GM12865 (cell line): ENCODE measurements at regions not wholly inside any gene's neighbourhood (a gene's known extent, or its start where the extent isn't known, plus 50 kb on each side); places are given as distances from the start of the nearest gene placed in this dataset.

ENCODE experiments used
- DNase-seq: peaks from one replicate; pipeline ENCODE4 v3.0.0; 2010; ENCODE audit warnings: low read depth
- H3K4me3 ChIP-seq: 2 replicates; pipeline ENCODE4 v1.5.1; 2011; ENCODE audit warnings: mild to moderate bottlenecking, low read depth, low read length, control low read depth
- TF ChIP-seq, protein P1 (sequence below): IDR thresholded peaks from 2 replicates; pipeline ENCODE4 v1.5.1; 2011; ENCODE audit warnings: low read length, control low read depth, low read depth, inconsistent platforms; ENCODE audit not compliant: insufficient read depth; ENCODE audit errors: missing control alignments

DNA sequence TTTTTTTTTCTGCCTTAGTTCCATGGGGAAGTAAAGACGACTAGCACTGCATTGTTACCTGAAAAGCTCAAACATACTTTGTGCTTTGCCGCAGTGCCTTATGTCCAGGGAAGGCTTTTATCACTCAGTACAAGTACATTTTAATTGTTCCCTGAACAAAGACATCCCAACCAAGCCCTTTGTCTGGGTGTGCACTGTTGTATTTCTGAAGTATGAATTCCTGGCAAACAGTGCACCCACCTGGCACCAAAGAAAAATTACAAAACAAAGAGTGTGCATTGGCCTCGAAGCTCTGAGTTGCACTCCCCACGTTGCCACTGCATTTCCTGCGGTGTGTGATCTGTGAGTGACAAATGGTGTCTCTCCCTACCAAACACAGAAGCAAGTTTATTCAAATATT is 858.5 kb upstream of the PIK3C3 start:
- TF ChIP-seq, protein P1, sequence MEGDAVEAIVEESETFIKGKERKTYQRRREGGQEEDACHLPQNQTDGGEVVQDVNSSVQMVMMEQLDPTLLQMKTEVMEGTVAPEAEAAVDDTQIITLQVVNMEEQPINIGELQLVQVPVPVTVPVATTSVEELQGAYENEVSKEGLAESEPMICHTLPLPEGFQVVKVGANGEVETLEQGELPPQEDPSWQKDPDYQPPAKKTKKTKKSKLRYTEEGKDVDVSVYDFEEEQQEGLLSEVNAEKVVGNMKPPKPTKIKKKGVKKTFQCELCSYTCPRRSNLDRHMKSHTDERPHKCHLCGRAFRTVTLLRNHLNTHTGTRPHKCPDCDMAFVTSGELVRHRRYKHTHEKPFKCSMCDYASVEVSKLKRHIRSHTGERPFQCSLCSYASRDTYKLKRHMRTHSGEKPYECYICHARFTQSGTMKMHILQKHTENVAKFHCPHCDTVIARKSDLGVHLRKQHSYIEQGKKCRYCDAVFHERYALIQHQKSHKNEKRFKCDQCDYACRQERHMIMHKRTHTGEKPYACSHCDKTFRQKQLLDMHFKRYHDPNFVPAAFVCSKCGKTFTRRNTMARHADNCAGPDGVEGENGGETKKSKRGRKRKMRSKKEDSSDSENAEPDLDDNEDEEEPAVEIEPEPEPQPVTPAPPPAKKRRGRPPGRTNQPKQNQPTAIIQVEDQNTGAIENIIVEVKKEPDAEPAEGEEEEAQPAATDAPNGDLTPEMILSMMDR, result no peak
- DNase-seq, result no peak
- H3K4me3 ChIP-seq, result no peak overlapping the region

DNA sequence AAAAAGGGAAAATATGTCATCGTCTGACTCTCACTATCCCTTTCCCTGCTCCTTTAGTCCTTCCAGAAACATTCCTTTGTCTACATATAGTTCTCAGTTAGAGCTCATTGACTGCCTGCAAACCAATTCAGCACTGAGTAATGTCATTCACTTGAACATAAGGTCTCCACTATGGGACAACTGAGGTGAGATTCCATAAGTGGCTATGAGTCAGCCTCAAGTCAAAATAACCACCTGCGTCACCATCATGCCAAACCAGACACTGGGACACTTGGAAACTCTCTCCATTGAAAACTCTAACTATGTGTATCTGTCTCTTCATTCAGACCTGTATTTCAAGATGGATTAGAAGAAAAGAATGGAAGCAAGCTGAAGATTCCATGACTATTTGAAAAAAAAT is 878.0 kb upstream of the PIK3C3 start:
- DNase-seq, result no peak
- TF ChIP-seq, protein P1, result no peak
- no peak overlapping the region for H3K4me3 ChIP-seq

DNA sequence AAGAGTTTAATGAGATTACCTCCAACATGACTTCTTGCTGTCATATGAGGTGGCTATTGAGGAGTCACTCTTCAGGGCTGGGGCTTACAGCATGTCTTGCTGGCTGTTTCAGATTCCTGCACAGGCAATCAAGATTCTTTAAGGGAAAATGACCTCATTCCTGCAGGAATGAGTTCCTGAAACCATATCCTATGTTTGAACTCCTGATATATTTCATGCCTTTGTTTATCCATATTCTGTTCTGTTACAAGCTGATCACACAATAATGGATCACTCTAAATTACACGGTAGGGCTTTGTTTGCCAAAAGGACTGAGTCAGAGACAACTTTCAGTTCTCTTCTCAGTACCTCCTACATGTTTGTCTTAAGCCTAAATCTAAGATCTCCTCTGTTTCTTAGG is 879.8 kb upstream of the PIK3C3 start:
- TF ChIP-seq, protein P1, result no peak
- H3K4me3 ChIP-seq, result no peak overlapping the region
- DNase-seq, result no peak

DNA sequence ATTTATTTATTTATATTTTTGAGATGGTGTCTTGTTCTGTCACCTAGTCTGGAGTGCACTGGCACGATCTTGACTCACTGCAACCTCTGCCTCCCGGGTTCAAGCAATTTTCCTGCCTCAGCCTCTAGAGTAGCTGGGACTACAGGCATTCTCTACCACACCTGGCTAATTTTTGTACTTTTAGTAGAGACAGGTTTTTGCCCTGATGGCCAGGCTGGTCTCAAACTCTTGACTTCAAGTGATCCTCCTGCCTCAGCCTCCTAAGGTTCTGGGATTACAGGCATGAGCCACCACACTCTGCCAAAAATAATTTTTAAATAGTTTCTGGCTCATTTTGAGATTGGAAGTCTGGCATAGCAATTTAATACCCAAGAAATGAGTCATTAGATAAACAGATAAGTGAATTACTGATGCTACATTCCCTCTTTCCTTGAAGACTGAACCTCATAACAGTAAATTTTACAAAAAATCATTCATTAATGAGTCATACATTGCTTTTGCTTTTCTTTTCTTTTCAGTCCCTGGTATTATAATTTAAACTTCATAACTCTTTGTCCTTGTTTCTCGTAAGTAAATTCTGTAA is 881.6 kb upstream of the PIK3C3 start:
- TF ChIP-seq, protein P1, result no peak
- no peak overlapping the region for H3K4me3 ChIP-seq
- no peak for DNase-seq

DNA sequence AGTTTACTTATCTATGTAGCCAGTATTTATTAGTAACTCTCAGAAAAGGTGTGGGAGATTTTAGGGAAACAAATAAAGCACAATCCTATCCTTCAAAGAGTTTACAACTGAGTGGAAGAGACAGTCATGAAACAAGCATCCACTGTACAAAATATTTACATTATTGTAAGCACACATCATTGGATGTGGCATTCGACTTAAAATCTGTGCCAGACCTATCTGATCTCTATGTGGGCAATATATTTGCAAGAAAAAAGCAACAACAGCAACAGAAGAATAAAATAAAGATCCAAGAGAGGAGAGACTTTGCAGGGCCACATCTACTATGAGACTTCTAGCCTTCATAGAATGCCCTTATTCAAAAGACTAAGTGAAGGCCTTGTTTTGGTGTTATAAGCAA is 882.1 kb upstream of the PIK3C3 start:
- H3K4me3 ChIP-seq, result no peak overlapping the region
- DNase-seq, result no peak
- TF ChIP-seq, protein P1, result no peak

DNA sequence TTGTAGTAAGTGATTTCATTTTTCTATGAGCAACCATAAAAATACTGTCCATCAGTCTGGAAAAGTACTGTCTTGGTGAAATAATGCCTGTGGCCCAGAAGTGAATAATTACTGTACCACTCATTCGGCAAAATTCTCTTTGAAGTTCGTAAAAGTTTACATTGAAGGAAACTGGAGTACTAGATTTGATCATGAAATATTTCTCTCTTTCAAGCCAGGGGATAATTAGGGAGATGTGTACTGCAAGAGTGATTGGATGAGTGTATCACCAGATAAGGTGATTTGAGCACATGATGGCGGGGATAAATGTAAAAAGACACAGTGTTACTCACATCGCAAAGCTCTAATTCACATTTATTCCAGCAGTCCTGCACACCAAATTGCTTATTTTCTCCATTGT is 883.2 kb upstream of the PIK3C3 start:
- H3K4me3 ChIP-seq, result no peak overlapping the region
- DNase-seq, result no peak
- TF ChIP-seq, protein P1, result no peak

DNA sequence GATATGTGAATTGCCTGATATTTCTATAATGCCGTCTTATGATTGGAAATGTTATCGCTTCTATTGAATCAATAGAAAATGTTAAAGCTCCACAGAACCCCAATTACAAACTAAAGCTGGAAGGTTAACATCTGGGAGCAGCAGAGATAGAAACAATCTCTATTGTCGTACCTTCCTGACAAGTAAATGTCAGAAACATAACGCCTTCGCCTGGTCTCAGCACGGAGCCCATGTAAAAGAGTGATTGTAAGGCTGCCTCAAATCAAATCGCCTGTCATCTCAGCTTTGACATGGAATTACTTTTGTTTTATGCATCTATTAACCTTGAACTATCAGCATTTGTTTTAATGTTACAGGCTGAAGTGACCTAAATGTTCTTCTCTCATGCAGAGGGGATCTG is 885.9 kb upstream of the PIK3C3 start:
- DNase-seq, result no peak
- H3K4me3 ChIP-seq, result no peak overlapping the region
- TF ChIP-seq, protein P1, result no peak
